DND-41 (cell line): ENCODE measurements at regions not wholly inside any gene's neighbourhood (a gene's known extent, or its start where the extent isn't known, plus 50 kb on each side); places are given as distances from the start of the nearest gene placed in this dataset.

ENCODE experiments used
- ATAC-seq: fragments of 200-7000 bp; cut with Tn5 transposase; 3 replicates; pipeline ENCODE4 v1.9.1; 2021; ENCODE audit warnings: low read depth; ENCODE audit not compliant: insufficient read depth
- DNase-seq: peaks from one replicate; pipeline ENCODE4 v3.0.0-alpha.2; 2020
- H2AFZ ChIP-seq: 2 replicates; pipeline ENCODE4 v1.6.0; 2012; ENCODE audit warnings: low read depth, low read length
- H3K27ac ChIP-seq: 2 replicates; pipeline ENCODE4 v1.5.1; 2012; ENCODE audit warnings: low read length, inconsistent platforms
- H3K27me3 ChIP-seq: fragments of 200-600 bp; sonication (generic); 2 replicates; pipeline ENCODE4 v1.6.0; 2012; ENCODE audit warnings: low read length, mild to moderate bottlenecking, inconsistent platforms; ENCODE audit not compliant: insufficient read depth, poor library complexity
- H3K36me3 ChIP-seq: 2 replicates; pipeline ENCODE4 v1.5.1; 2012; ENCODE audit warnings: low read length, inconsistent platforms; ENCODE audit not compliant: insufficient read depth
- H3K4me1 ChIP-seq: 2 replicates; pipeline ENCODE4 v1.5.1; 2012; ENCODE audit warnings: mild to moderate bottlenecking, low read length; ENCODE audit not compliant: insufficient read depth
- H3K4me2 ChIP-seq: 2 replicates; pipeline ENCODE4 v1.6.0; 2012; ENCODE audit warnings: mild to moderate bottlenecking, moderate library complexity, low read length, inconsistent platforms; ENCODE audit not compliant: insufficient read depth
- H3K4me3 ChIP-seq, 2 experiments: fragments of 200-600 bp in 1 of 2; shearing (Covaris generic) in 1 of 2; 2 replicates each; pipeline ENCODE4 v1.5.1; 2012 to 2016; ENCODE audit warnings: inconsistent platforms in 2 of 2, low read length in 2 of 2, mild to moderate bottlenecking in 2 of 2, low read depth in 1 of 2, moderate library complexity in 1 of 2
- H3K79me2 ChIP-seq: 2 replicates; pipeline ENCODE4 v1.6.0; 2012; ENCODE audit warnings: low read length, inconsistent platforms; ENCODE audit not compliant: insufficient read depth
- H3K9ac ChIP-seq: 2 replicates; pipeline ENCODE4 v1.6.0; 2012; ENCODE audit warnings: low read depth, mild to moderate bottlenecking, inconsistent platforms, low read length, moderate library complexity
- H3K9me3 ChIP-seq: 2 replicates; pipeline ENCODE4 v1.5.1; 2012; ENCODE audit warnings: low read length, moderate library complexity, mild to moderate bottlenecking, inconsistent platforms; ENCODE audit not compliant: insufficient read depth, severe bottlenecking
- H4K20me1 ChIP-seq: 2 replicates; pipeline ENCODE4 v1.6.0; 2012; ENCODE audit warnings: low read length; ENCODE audit not compliant: insufficient read depth
- EZH2 ChIP-seq: IDR thresholded peaks from 3 replicates; pipeline ENCODE4 v1.6.1; 2012; ENCODE audit warnings: borderline replicate concordance, low read depth, mild to moderate bottlenecking, moderate library complexity, low read length, inconsistent platforms; ENCODE audit not compliant: severe bottlenecking
- TF ChIP-seq, protein P1 (sequence below): IDR thresholded peaks from 2 replicates; pipeline ENCODE4 v1.5.1; 2012; ENCODE audit warnings: borderline replicate concordance, low read length, moderate library complexity, mild to moderate bottlenecking; ENCODE audit not compliant: poor library complexity, severe bottlenecking; ENCODE audit errors: extremely low read depth

DNA sequence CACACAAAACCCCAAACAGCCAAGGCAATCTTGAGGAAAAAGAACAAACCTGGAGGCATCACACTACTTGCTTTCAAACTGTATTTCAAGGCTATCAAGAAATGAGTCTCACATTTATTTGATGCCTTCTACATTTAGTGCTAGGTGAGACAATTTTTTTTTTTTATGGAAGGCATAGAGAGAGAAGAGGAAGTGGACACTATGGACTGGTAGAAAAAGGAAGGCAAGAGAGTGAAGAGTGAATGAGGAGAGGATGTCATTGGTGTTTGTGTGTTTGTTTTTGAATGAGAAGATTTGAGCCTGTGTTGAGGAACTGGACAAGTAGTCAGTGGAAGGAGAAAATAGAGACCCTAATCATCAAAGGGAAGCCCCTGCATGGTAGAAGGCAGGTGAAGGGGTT lies 182.0 kb upstream of the JAG1 start:
- Histone ChIP-seq H3K9me3 (no peaks in the 10 kb centered on the region), H3K36me3 (no peaks in the 10 kb centered on the region), H3K27ac (no peak overlapping the region), H3K4me3 (no peak overlapping the region), H3K4me2 (no peak overlapping the region), H3K9ac (no peak overlapping the region), H3K4me1 (no peaks in the 10 kb centered on the region), H2AFZ (no peak overlapping the region), H3K27me3 (no peaks in the 10 kb centered on the region), H4K20me1 (no peaks in the 10 kb centered on the region), H3K79me2 (no peaks in the 10 kb centered on the region)
- ATAC-seq (no peak), DNase-seq (no peak)
- TF ChIP-seq EZH2: no peak
- TF ChIP-seq, protein P1, sequence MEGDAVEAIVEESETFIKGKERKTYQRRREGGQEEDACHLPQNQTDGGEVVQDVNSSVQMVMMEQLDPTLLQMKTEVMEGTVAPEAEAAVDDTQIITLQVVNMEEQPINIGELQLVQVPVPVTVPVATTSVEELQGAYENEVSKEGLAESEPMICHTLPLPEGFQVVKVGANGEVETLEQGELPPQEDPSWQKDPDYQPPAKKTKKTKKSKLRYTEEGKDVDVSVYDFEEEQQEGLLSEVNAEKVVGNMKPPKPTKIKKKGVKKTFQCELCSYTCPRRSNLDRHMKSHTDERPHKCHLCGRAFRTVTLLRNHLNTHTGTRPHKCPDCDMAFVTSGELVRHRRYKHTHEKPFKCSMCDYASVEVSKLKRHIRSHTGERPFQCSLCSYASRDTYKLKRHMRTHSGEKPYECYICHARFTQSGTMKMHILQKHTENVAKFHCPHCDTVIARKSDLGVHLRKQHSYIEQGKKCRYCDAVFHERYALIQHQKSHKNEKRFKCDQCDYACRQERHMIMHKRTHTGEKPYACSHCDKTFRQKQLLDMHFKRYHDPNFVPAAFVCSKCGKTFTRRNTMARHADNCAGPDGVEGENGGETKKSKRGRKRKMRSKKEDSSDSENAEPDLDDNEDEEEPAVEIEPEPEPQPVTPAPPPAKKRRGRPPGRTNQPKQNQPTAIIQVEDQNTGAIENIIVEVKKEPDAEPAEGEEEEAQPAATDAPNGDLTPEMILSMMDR: no peak

DNA sequence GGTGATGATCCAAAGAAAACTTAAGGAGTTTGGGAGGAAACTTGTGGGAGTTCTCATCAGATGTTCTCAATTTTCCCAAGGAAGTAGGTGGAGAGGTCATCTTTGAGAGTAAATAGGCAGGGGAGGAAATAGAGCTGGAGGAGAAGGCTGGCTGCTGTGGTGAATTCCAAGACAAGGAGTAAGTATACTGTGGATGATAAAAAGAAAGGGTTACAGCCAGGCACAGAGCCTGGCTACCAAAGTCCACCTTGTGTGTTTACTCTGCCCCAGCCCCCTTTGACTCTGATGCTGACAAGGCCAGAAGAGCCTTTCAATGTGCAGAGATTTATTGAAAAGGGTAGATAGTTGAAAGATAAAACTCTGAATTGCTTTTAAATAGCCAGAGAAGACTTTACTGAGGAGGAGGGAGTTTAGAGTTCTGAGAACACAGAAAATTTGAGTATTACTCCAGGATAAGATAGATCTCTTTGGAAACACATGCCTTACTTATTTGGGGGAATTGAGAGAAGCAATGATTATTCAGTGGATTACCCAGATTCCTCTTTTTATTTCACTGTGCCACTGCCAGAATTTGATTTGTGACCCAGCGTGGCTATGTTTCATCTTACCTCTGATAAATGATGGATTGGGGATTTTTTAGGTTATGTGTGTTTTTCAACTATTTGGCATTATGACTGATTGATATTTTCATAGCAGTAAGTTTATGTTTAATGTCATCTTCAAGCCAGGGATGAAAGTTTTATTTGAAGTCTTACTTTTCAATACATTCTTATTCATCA lies 182.6 kb upstream of the JAG1 start:
- H3K79me2 ChIP-seq: no peaks in the 10 kb centered on the region
- no peaks in the 10 kb centered on the region for H3K9me3 ChIP-seq
- no peak for ATAC-seq
- no peak for DNase-seq
- H3K4me3 ChIP-seq: no peak overlapping the region
- H3K27ac ChIP-seq: no peak overlapping the region
- no peak overlapping the region for H2AFZ ChIP-seq
- no peaks in the 10 kb centered on the region for H3K27me3 ChIP-seq
- H3K4me1 ChIP-seq: no peaks in the 10 kb centered on the region
- H3K9ac ChIP-seq: no peak overlapping the region
- H3K4me2 ChIP-seq: no peak overlapping the region
- no peaks in the 10 kb centered on the region for H4K20me1 ChIP-seq
- no peak for TF ChIP-seq EZH2
- TF ChIP-seq, protein P1: no peak
- H3K36me3 ChIP-seq: no peaks in the 10 kb centered on the region

DNA sequence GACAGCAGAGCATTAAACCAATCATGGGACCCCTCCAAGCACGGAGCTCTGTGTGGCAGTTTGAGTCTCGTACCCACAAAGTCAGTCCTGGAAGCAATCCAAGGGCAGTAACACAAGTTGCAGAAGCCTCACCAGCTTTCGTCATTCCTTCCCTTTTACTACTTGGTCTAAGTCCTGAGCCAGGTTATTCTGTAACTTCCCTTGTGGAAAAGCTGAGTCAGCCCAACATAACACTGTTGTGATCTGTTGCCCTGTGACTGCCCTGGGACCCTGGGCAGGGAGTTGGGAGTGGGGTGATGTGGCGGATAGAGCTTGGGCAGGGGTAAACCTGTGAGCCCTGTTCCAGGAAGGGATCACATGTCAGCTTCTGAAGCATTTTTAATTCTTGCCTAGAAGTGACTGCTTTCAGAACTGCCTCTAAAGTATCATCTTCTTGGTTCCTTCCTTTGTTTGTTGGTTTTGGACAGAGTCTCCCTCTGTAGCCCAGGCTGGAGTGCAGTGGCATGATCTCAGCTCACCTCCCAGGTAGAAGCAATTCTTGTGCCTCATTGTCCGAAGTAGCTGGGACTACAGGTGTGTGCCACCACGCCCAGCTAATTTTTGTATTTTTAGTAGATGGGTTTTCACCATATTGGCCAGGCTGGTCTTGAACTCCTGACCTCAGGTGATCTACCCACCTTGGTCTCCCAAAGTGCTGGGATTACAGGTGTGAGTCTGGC lies 183.7 kb upstream of the JAG1 start:
- Histone ChIP-seq H3K9ac (no peak overlapping the region), H3K4me1 (no peaks in the 10 kb centered on the region), H3K4me3 (no peak overlapping the region), H4K20me1 (no peaks in the 10 kb centered on the region), H3K4me2 (no peak overlapping the region), H3K27ac (no peak overlapping the region), H2AFZ (no peak overlapping the region), H3K79me2 (no peaks in the 10 kb centered on the region), H3K9me3 (no peaks in the 10 kb centered on the region), H3K27me3 (no peaks in the 10 kb centered on the region), H3K36me3 (no peaks in the 10 kb centered on the region)
- TF ChIP-seq, protein P1: no peak
- no peak for TF ChIP-seq EZH2
- DNase-seq: no peak
- no peak for ATAC-seq
